Hepatocyte (in vitro differentiated cells): ENCODE measurements at regions not wholly inside any gene's neighbourhood (a gene's known extent, or its start where the extent isn't known, plus 50 kb on each side); places are given as distances from the start of the nearest gene placed in this dataset.
A peak's percentile ranks its signal among the peaks of the same experiment; 100 is the strongest.

Experiments used
- DNase-seq: peaks from one replicate; pipeline ENCODE4 v3.0.0-alpha.2; 2016; ENCODE audit warnings: low spot score
- H2AFZ ChIP-seq: fragments of 200-600 bp; sonication (generic); 2 replicates; pipeline ENCODE4 v1.6.0; 2016; ENCODE audit warnings: antibody characterized with exemption, mild to moderate bottlenecking
- H3K27ac ChIP-seq: fragments of 200-600 bp; sonication (generic); 2 replicates; pipeline ENCODE4 v1.5.1; 2016; ENCODE audit warnings: mild to moderate bottlenecking
- H3K27me3 ChIP-seq: fragments of 200-600 bp; sonication (generic); 2 replicates; pipeline ENCODE4 v1.6.1; 2016
- H3K36me3 ChIP-seq: fragments of 200-600 bp; sonication (generic); replicated peaks from 2 replicates; pipeline ENCODE4 v1.5.1; 2016; ENCODE audit warnings: low read depth; ENCODE audit not compliant: insufficient read depth
- H3K4me1 ChIP-seq: fragments of 200-600 bp; sonication (generic); 2 replicates; pipeline ENCODE4 v1.5.1; 2016; ENCODE audit warnings: mild to moderate bottlenecking, moderate library complexity; ENCODE audit not compliant: insufficient read depth
- H3K4me2 ChIP-seq: fragments of 200-600 bp; sonication (generic); 2 replicates; pipeline ENCODE4 v1.6.0; 2016
- H3K4me3 ChIP-seq: fragments of 200-600 bp; sonication (generic); 2 replicates; pipeline ENCODE4 v1.5.1; 2016; ENCODE audit warnings: mild to moderate bottlenecking
- H3K79me2 ChIP-seq: fragments of 200-600 bp; sonication (generic); 2 replicates; pipeline ENCODE4 v1.6.0; 2017; ENCODE audit warnings: mild to moderate bottlenecking
- H3K9me2 ChIP-seq: fragments of 200-600 bp; sonication (generic); replicated peaks from 2 replicates; pipeline ENCODE4 v1.6.0; 2017; ENCODE audit warnings: mild to moderate bottlenecking; ENCODE audit not compliant: insufficient read depth
- H3K9me3 ChIP-seq: fragments of 200-600 bp; sonication (generic); 2 replicates; pipeline ENCODE4 v1.5.1; 2016; ENCODE audit warnings: low read depth, mild to moderate bottlenecking
- H4K20me1 ChIP-seq: fragments of 200-600 bp; sonication (generic); 2 replicates; pipeline ENCODE4 v1.6.0; 2016; ENCODE audit warnings: mild to moderate bottlenecking; ENCODE audit not compliant: insufficient read depth, poor library complexity, severe bottlenecking
- EZH2 ChIP-seq: fragments of 200-600 bp; sonication (generic); IDR thresholded peaks from 2 replicates; pipeline ENCODE4 v1.6.1; 2016; ENCODE audit warnings: antibody characterized with exemption, mild to moderate bottlenecking, borderline replicate concordance
- EZH2phosphoT487 ChIP-seq: fragments of 200-600 bp; sonication (generic); IDR thresholded peaks from one replicate; pipeline ENCODE4 v1.6.1; 2018; ENCODE audit warnings: antibody characterized with exemption, mild to moderate bottlenecking, low read depth, moderate library complexity; ENCODE audit not compliant: unreplicated experiment, severe bottlenecking
- WGBS: methylation state at CpG from one replicate; pipeline ENCODE4 v1.1.6; 2016; ENCODE audit warnings: low lambda C conversion rate; ENCODE audit errors: missing lambda C conversion rate; 5-methylcytosine and 5-hydroxymethylcytosine counted together
- TF ChIP-seq, protein P1 (sequence below): fragments of 200-600 bp; sonication (generic); IDR thresholded peaks from 2 replicates; pipeline ENCODE4 v1.5.1; 2016; ENCODE audit warnings: antibody characterized with exemption, mild to moderate bottlenecking; ENCODE audit not compliant: poor library complexity

DNA sequence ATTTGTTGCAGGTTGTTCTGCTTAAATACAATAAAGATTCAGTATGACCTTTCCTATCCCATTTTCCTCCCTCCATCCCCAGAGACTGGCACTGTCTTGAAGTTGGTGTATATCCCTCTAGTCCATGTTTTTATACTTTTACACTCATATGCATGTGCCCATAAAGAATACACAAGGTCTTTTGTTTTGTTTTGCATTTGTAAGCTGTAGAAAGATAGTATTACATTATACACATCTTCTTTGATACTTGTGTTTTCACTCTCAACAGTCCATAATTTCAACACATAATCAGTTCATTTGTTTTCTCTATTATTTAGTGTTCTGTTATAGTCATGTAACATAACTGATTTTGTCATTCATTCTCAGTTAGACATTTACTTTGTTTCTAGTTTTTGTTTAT, 88.7 kb upstream of the AADACL2 start:
- Histone ChIP-seq H3K4me1 (no peaks in the 10 kb centered on the region), H3K27me3 (no peaks in the 10 kb centered on the region), H3K79me2 (no peaks in the 10 kb centered on the region), H3K9me2 (no peaks in the 10 kb centered on the region), H3K27ac (no peak overlapping the region), H2AFZ (no peak overlapping the region), H3K36me3 (no peaks in the 10 kb centered on the region), H3K4me3 (no peak overlapping the region), H4K20me1 (no peaks in the 10 kb centered on the region), H3K4me2 (no peak overlapping the region), H3K9me3 (no peaks in the 10 kb centered on the region)
- no peak for DNase-seq
- TF ChIP-seq EZH2phosphoT487: no peak

DNA sequence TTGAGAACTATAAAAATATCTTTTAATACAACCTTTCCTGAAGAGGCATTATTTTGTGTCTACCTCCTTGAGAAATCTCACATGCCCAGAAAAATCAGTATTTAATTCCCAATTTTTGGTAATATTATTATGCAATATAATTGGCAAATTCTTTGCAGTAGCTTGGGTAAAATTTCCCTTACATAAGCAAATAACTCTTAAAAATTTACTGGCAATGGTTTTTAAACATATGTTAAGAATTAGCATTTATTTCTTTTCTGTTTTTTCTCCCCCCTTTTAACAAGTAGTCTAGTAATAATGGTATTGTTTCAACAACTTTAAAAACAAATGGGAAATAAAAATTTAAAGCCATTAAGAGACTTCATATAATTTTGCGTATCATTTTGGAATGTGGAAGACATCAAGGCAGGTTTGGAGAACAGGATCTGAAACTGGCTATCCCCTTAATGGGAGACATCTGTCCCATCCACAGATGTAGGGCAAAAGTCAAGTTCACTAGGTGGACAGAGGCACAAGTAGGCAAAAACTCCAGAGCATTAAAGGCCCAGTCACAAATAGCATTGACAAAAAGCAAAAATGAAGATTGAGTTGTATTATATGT, 89.6 kb upstream of the AADACL2 start:
- H3K4me3 ChIP-seq: no peak overlapping the region
- H3K9me3 ChIP-seq: no peaks in the 10 kb centered on the region
- 56% methylated on average over 1 of the region's 1 CpG for WGBS
- peaks cover 6% of the 10 kb centered on the region for H3K4me1 ChIP-seq
- no peaks in the 10 kb centered on the region for H4K20me1 ChIP-seq
- TF ChIP-seq, protein P1, sequence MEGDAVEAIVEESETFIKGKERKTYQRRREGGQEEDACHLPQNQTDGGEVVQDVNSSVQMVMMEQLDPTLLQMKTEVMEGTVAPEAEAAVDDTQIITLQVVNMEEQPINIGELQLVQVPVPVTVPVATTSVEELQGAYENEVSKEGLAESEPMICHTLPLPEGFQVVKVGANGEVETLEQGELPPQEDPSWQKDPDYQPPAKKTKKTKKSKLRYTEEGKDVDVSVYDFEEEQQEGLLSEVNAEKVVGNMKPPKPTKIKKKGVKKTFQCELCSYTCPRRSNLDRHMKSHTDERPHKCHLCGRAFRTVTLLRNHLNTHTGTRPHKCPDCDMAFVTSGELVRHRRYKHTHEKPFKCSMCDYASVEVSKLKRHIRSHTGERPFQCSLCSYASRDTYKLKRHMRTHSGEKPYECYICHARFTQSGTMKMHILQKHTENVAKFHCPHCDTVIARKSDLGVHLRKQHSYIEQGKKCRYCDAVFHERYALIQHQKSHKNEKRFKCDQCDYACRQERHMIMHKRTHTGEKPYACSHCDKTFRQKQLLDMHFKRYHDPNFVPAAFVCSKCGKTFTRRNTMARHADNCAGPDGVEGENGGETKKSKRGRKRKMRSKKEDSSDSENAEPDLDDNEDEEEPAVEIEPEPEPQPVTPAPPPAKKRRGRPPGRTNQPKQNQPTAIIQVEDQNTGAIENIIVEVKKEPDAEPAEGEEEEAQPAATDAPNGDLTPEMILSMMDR: no peak
- TF ChIP-seq EZH2 (no peak), EZH2phosphoT487 (no peak)
- no peaks in the 10 kb centered on the region for H3K36me3 ChIP-seq
- no peaks in the 10 kb centered on the region for H3K27me3 ChIP-seq
- H3K4me2 ChIP-seq: no peak overlapping the region
- DNase-seq: no peak
- no peak overlapping the region for H2AFZ ChIP-seq
- H3K9me2 ChIP-seq: no peaks in the 10 kb centered on the region
- H3K27ac ChIP-seq: no peak overlapping the region
- no peaks in the 10 kb centered on the region for H3K79me2 ChIP-seq

GRCh38 chr3:151639418-151639740, 94.3 kb upstream of the AADACL2 start:
- no peaks in the 10 kb centered on the region for H3K79me2 ChIP-seq
- H3K4me2 ChIP-seq: no peak overlapping the region
- 81% methylated on average over 2 of the region's 2 CpGs for WGBS
- H3K4me1 ChIP-seq: peaks cover 6% of the 10 kb centered on the region
- H3K36me3 ChIP-seq: no peaks in the 10 kb centered on the region
- H3K9me2 ChIP-seq: no peaks in the 10 kb centered on the region
- peak overlapping the region; percentile 11 for H3K27ac ChIP-seq
- no peaks in the 10 kb centered on the region for H3K27me3 ChIP-seq
- TF ChIP-seq, protein P1: no peak
- TF ChIP-seq EZH2 (no peak), EZH2phosphoT487 (no peak)
- no peak for DNase-seq
- H3K9me3 ChIP-seq: no peaks in the 10 kb centered on the region
- no peak overlapping the region for H3K4me3 ChIP-seq
- H4K20me1 ChIP-seq: no peaks in the 10 kb centered on the region
- no peak overlapping the region for H2AFZ ChIP-seq

DNA sequence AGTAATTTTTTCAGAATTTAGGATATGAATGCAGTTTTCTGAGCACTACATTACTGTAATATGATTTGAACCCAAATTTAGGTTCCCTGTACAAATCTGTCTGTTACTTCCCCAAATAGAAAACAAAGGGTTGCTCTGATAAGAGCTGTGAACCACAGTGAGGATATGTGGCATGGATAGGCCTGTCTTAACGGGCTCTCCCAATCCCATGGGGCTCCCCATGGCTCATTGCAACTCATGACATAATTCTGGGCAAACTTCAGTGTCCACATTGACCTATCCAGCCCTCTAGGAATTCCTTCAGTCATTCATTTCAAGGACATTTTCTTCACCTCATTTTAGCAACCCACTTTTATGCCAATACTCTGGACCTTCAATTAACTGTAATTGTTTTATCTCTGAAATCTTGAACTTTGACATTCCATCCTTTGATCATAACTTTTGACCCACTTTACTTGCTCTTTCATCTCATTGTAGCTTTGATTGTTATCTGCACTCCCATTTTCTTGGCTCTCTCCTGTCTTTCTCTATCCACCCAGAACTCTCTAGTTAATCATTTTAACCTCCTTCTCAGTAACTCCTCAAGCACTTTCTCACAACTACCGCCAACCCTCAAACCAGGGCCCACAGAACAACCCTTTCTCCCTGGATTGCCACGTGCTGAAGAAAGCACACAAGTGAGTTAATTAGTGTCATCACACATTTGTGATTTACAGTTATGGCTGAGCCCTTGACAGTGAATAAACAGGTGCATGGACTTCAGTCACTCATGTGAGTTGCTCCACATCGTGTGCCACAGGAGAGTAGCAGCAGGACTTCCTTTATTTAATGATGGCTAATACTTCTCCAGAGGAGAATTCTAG, 94.9 kb upstream of the AADACL2 start:
- H2AFZ ChIP-seq: no peak overlapping the region
- H3K4me3 ChIP-seq: no peak overlapping the region
- DNase-seq: peak; percentile 43
- no peaks in the 10 kb centered on the region for H3K36me3 ChIP-seq
- TF ChIP-seq, protein P1: no peak
- TF ChIP-seq EZH2phosphoT487 (no peak), EZH2 (no peak)
- WGBS: 41% methylated on average over 4 of the region's 4 CpGs
- H3K4me2 ChIP-seq: no peak overlapping the region
- no peaks in the 10 kb centered on the region for H3K9me3 ChIP-seq
- no peaks in the 10 kb centered on the region for H3K9me2 ChIP-seq
- peaks cover 6% of the 10 kb centered on the region for H3K4me1 ChIP-seq
- no peaks in the 10 kb centered on the region for H3K27me3 ChIP-seq
- peak overlapping the region; percentile 11 for H3K27ac ChIP-seq
- H4K20me1 ChIP-seq: no peaks in the 10 kb centered on the region
- no peaks in the 10 kb centered on the region for H3K79me2 ChIP-seq
